Spinal cord (tissue), 9 donors: ENCODE measurements at regions not wholly inside any gene's neighbourhood (a gene's known extent, or its start where the extent isn't known, plus 50 kb on each side); places are given as distances from the start of the nearest gene placed in this dataset.
A peak's percentile ranks its signal among the peaks of the same experiment; 100 is the strongest.
"Not testable (repeated sequence)": the region's sequence is repeated elsewhere in the genome, so short reads cannot be mapped to it uniquely, and the experiment has no call there.

ENCODE experiments used
- DNase-seq, 6 donors: peaks; one replicate each; pipeline versions ENCODE4 v3.0.0 to v3.0.0-alpha.2; 2013 to 2015; ENCODE audit warnings: low spot score in 6 of 6, low read depth in 4 of 6
- H3K27ac ChIP-seq: one replicate; pipeline ENCODE4 v1.5.1; 2013; ENCODE audit warnings: low read depth, low read length, control low read depth
- H3K27me3 ChIP-seq: one replicate; pipeline ENCODE4 v1.6.1; 2013; ENCODE audit warnings: low read length; ENCODE audit not compliant: control insufficient read depth, insufficient read depth
- H3K36me3 ChIP-seq: one replicate; pipeline ENCODE4 v1.6.1; 2013; ENCODE audit warnings: low read length; ENCODE audit not compliant: control insufficient read depth, insufficient read depth
- H3K4me1 ChIP-seq: one replicate; pipeline ENCODE4 v1.6.1; 2013; ENCODE audit warnings: low read length; ENCODE audit not compliant: control insufficient read depth, insufficient read depth
- H3K4me3 ChIP-seq: one replicate; pipeline ENCODE4 v1.5.1; 2013; ENCODE audit warnings: low read depth, low read length, control low read depth
- H3K9me3 ChIP-seq: one replicate; pipeline ENCODE4 v1.6.1; 2013; ENCODE audit warnings: low read length; ENCODE audit not compliant: control insufficient read depth, insufficient read depth
- WGBS: methylation state at CpG from one replicate; pipeline ENCODE4 v1.1.5; 2013; ENCODE audit warnings: missing lambda C conversion rate; ENCODE audit not compliant: insufficient coverage; 5-methylcytosine and 5-hydroxymethylcytosine counted together
- donor health status: healthy.

- H3K9me3 ChIP-seq, result no peaks in the 10 kb centered on the region
- no peak overlapping the region for H3K4me3 ChIP-seq
- no peaks in the 10 kb centered on the region for H3K27me3 ChIP-seq
- H3K36me3 ChIP-seq, result no peaks in the 10 kb centered on the region
- no peaks in the 10 kb centered on the region for H3K4me1 ChIP-seq
- no peak for DNase-seq
- no peak overlapping the region for H3K27ac ChIP-seq
- WGBS, result no CpG with 5 or more reads among the region's 5 CpGs
Observed at GRCh38 chr5:39618391-39618790, 193.6 kb upstream of the DAB2 start.

- Histone ChIP-seq H3K9me3 (no peaks in the 10 kb centered on the region), H3K4me1 (no peaks in the 10 kb centered on the region), H3K27ac (no peak overlapping the region), H3K27me3 (no peaks in the 10 kb centered on the region), H3K4me3 (no peak overlapping the region), H3K36me3 (no peaks in the 10 kb centered on the region)
- WGBS, result no CpG with 5 or more reads among the region's 1 CpG
- no peak for DNase-seq
Observed at GRCh38 chr5:39616131-39616530, 191.4 kb upstream of the DAB2 start.

GRCh38 chr5:39611076-39611475 lies 186.3 kb upstream of the DAB2 start:
- not testable (repeated sequence) for H3K27ac ChIP-seq, H3K9me3 ChIP-seq, H3K36me3 ChIP-seq, H3K4me1 ChIP-seq, H3K4me3 ChIP-seq, DNase-seq, H3K27me3 ChIP-seq
- WGBS, result 94% methylated on average over 6 of the region's 11 CpGs

GRCh38 chr5:39608024-39608423 lies 183.2 kb upstream of the DAB2 start:
- no peaks in the 10 kb centered on the region for H3K36me3 ChIP-seq
- no peaks in the 10 kb centered on the region for H3K27me3 ChIP-seq
- H3K9me3 ChIP-seq, result no peaks in the 10 kb centered on the region
- no peaks in the 10 kb centered on the region for H3K4me1 ChIP-seq
- no peak overlapping the region for H3K4me3 ChIP-seq
- no peak overlapping the region for H3K27ac ChIP-seq
- DNase-seq, result no peak
- 93% methylated on average over 5 of the region's 5 CpGs for WGBS

- no peaks in the 10 kb centered on the region for H3K4me1 ChIP-seq
- no CpG with 5 or more reads among the region's 2 CpGs for WGBS
- H3K4me3 ChIP-seq, result no peak overlapping the region
- H3K9me3 ChIP-seq, result no peaks in the 10 kb centered on the region
- no peak for DNase-seq
- H3K27me3 ChIP-seq, result no peaks in the 10 kb centered on the region
- H3K27ac ChIP-seq, result no peak overlapping the region
- H3K36me3 ChIP-seq, result no peaks in the 10 kb centered on the region
Observed at GRCh38 chr5:39606591-39606990, 181.8 kb upstream of the DAB2 start.

- Histone ChIP-seq H3K9me3 (no peaks in the 10 kb centered on the region), H3K4me1 (no peaks in the 10 kb centered on the region), H3K36me3 (no peaks in the 10 kb centered on the region), H3K27me3 (no peaks in the 10 kb centered on the region), H3K4me3 (no peak overlapping the region), H3K27ac (no peak overlapping the region)
- 83% methylated on average over 2 of the region's 5 CpGs for WGBS
- DNase-seq, result no peak
Observed at GRCh38 chr5:39605588-39606575, 181.1 kb upstream of the DAB2 start.

GRCh38 chr5:39605145-39605544 lies 180.4 kb upstream of the DAB2 start:
- Histone ChIP-seq H3K4me1 (no peaks in the 10 kb centered on the region), H3K9me3 (no peaks in the 10 kb centered on the region), H3K4me3 (no peak overlapping the region), H3K36me3 (no peaks in the 10 kb centered on the region), H3K27me3 (no peaks in the 10 kb centered on the region), H3K27ac (no peak overlapping the region)
- 100% methylated on average over 2 of the region's 5 CpGs for WGBS
- no peak for DNase-seq

GRCh38 chr5:39604491-39604890 lies 179.7 kb upstream of the DAB2 start:
- Histone ChIP-seq H3K9me3 (no peaks in the 10 kb centered on the region), H3K27me3 (no peaks in the 10 kb centered on the region), H3K27ac (no peak overlapping the region), H3K4me1 (no peaks in the 10 kb centered on the region), H3K36me3 (no peaks in the 10 kb centered on the region), H3K4me3 (no peak overlapping the region)
- DNase-seq, result peak in 1 of 6 donors; percentile 4
- 46% methylated on average over 3 of the region's 4 CpGs for WGBS

GRCh38 chr5:39599721-39600431 lies 175.1 kb upstream of the DAB2 start:
- peak in 2 of 6 donors; percentile 18 to 28 for DNase-seq
- H3K27me3 ChIP-seq, result no peaks in the 10 kb centered on the region
- no CpG with 5 or more reads among the region's 5 CpGs for WGBS
- no peaks in the 10 kb centered on the region for H3K36me3 ChIP-seq
- H3K27ac ChIP-seq, result no peak overlapping the region
- no peaks in the 10 kb centered on the region for H3K4me1 ChIP-seq
- H3K4me3 ChIP-seq, result no peak overlapping the region
- H3K9me3 ChIP-seq, result no peaks in the 10 kb centered on the region
